Peyer's patch (tissue), 4 donors: ENCODE measurements at regions not wholly inside any gene's neighbourhood (a gene's known extent, or its start where the extent isn't known, plus 50 kb on each side); places are given as distances from the start of the nearest gene placed in this dataset.

Experiments
- POLR2A ChIP-seq, 2 donors: fragments of 450-650 bp; IDR thresholded peaks; one replicate each; pipeline ENCODE4 v1.5.1; 2017; ENCODE audit warnings: antibody characterized with exemption in 2 of 2, mild to moderate bottlenecking in 2 of 2, moderate library complexity in 2 of 2
- TF ChIP-seq, protein P1 (sequence below), 6 experiments: fragments of 450-650 bp in 4 of 6; fragments of 200-600 bp in 2 of 6; sonication (generic) in 1 of 6; IDR thresholded peaks; one replicate each; pipeline ENCODE4 v1.5.1; 2017 to 2019; ENCODE audit warnings: antibody characterized with exemption in 6 of 6, mild to moderate bottlenecking in 3 of 6, moderate library complexity in 1 of 6

GRCh38 chr14:105940534-105941225, 414.3 kb downstream of the TMEM121 start:
- TF ChIP-seq, protein P1, sequence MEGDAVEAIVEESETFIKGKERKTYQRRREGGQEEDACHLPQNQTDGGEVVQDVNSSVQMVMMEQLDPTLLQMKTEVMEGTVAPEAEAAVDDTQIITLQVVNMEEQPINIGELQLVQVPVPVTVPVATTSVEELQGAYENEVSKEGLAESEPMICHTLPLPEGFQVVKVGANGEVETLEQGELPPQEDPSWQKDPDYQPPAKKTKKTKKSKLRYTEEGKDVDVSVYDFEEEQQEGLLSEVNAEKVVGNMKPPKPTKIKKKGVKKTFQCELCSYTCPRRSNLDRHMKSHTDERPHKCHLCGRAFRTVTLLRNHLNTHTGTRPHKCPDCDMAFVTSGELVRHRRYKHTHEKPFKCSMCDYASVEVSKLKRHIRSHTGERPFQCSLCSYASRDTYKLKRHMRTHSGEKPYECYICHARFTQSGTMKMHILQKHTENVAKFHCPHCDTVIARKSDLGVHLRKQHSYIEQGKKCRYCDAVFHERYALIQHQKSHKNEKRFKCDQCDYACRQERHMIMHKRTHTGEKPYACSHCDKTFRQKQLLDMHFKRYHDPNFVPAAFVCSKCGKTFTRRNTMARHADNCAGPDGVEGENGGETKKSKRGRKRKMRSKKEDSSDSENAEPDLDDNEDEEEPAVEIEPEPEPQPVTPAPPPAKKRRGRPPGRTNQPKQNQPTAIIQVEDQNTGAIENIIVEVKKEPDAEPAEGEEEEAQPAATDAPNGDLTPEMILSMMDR (IDR thresholded peaks at IDR 0.05): no peak
- TF ChIP-seq POLR2A (IDR thresholded peaks at IDR 0.05): no peak
